GM23338 (cell line): ENCODE measurements at regions not wholly inside any gene's neighbourhood (a gene's known extent, or its start where the extent isn't known, plus 50 kb on each side); places are given as distances from the start of the nearest gene placed in this dataset.

Experiments used
- ETS1 ChIP-seq: IDR thresholded peaks from 2 replicates; pipeline ENCODE4 v1.6.1; 2016; ENCODE audit warnings: antibody characterized with exemption
- EZH2 ChIP-seq: fragments of 200-600 bp; sonication (generic); IDR thresholded peaks from one replicate; pipeline ENCODE4 v1.8.0; 2017; ENCODE audit warnings: antibody characterized with exemption, mild to moderate bottlenecking, low read depth; ENCODE audit not compliant: unreplicated experiment
- JUNB ChIP-seq: IDR thresholded peaks from one replicate; pipeline ENCODE4 v1.6.1; 2016; ENCODE audit warnings: antibody characterized with exemption; ENCODE audit not compliant: unreplicated experiment
- NANOG ChIP-seq: IDR thresholded peaks from 2 replicates; pipeline ENCODE4 v1.6.1; 2016; ENCODE audit warnings: antibody characterized with exemption, borderline replicate concordance
- STAT1 ChIP-seq: IDR thresholded peaks from one replicate; pipeline ENCODE4 v1.6.1; 2016; ENCODE audit warnings: antibody characterized with exemption; ENCODE audit not compliant: unreplicated experiment
- ZNF114 ChIP-seq: fragments of 250-450 bp; sonication (Bioruptor Pico); IDR thresholded peaks from 2 replicates; pipeline ENCODE4 v1.5.0; 2020; ENCODE audit warnings: mild to moderate bottlenecking, moderate library complexity
- ZNF331 ChIP-seq: fragments of 250-450 bp; sonication (Bioruptor Pico); IDR thresholded peaks from 2 replicates; pipeline ENCODE4 v1.5.0; 2020; ENCODE audit warnings: low read depth, mild to moderate bottlenecking, moderate library complexity
- ZNF462 ChIP-seq: fragments of 250-450 bp; sonication (Bioruptor Pico); IDR thresholded peaks from 2 replicates; pipeline ENCODE4 v1.5.0; 2020; ENCODE audit warnings: mild to moderate bottlenecking, moderate library complexity
- TF ChIP-seq, protein P1 (sequence below), 2 experiments: fragments of 200-600 bp in 1 of 2; sonication (generic) in 1 of 2; conservative IDR thresholded peaks; 2 replicates each; pipeline versions ENCODE4 v1.5.1 to v1.6.1; 2016 to 2017; ENCODE audit warnings: antibody characterized with exemption in 2 of 2, low read depth in 2 of 2, mild to moderate bottlenecking in 2 of 2, moderate library complexity in 1 of 2

GRCh38 chr12:90124289-90124688 is 415.7 kb upstream of the ATP2B1 start (continued):
- TF ChIP-seq ZNF462 (CRISPR knock-in tag), result no peak
- no peak for TF ChIP-seq ETS1
- TF ChIP-seq, protein P1, sequence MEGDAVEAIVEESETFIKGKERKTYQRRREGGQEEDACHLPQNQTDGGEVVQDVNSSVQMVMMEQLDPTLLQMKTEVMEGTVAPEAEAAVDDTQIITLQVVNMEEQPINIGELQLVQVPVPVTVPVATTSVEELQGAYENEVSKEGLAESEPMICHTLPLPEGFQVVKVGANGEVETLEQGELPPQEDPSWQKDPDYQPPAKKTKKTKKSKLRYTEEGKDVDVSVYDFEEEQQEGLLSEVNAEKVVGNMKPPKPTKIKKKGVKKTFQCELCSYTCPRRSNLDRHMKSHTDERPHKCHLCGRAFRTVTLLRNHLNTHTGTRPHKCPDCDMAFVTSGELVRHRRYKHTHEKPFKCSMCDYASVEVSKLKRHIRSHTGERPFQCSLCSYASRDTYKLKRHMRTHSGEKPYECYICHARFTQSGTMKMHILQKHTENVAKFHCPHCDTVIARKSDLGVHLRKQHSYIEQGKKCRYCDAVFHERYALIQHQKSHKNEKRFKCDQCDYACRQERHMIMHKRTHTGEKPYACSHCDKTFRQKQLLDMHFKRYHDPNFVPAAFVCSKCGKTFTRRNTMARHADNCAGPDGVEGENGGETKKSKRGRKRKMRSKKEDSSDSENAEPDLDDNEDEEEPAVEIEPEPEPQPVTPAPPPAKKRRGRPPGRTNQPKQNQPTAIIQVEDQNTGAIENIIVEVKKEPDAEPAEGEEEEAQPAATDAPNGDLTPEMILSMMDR (conservative IDR thresholded peaks at IDR 0.05; ENCODE audit: low read depth in 2 of 2), result no peak
- TF ChIP-seq STAT1, result no peak
- TF ChIP-seq ZNF331 (CRISPR knock-in tag), result no peak
- no peak for TF ChIP-seq JUNB
- TF ChIP-seq NANOG, result no peak
- no peak for TF ChIP-seq EZH2
- TF ChIP-seq ZNF114 (CRISPR knock-in tag), result no peak
